ENCODE measurements at regions not wholly inside any gene's neighbourhood (a gene's known extent, or its start where the extent isn't known, plus 50 kb on each side); places are given as distances from the start of the nearest gene placed in this dataset.

- DNase-seq = no peak
Observed at GRCh38 chr18:29647700-29648099, 1394.8 kb downstream of the DSC3 start.

GRCh38 chr18:29644276-29644675 is 1398.3 kb downstream of the DSC3 start:
- no peak for DNase-seq

GRCh38 chr18:29629493-29630036 is 1413.0 kb downstream of the DSC3 start:
- no peak for DNase-seq

GRCh38 chr18:29626094-29626493 is 1416.4 kb downstream of the DSC3 start:
- DNase-seq = no peak

GRCh38 chr18:29616867-29617266 is 1425.7 kb downstream of the DSC3 start:
- no peak for DNase-seq

GRCh38 chr18:29608982-29609381 is 1432.1 kb upstream of the CDH2 start:
- DNase-seq = no peak

- no peak for DNase-seq
Observed at GRCh38 chr18:29605365-29605764, 1428.4 kb upstream of the CDH2 start.

GRCh38 chr18:29596959-29597358 is 1420.0 kb upstream of the CDH2 start:
- no peak for DNase-seq

GRCh38 chr18:29594493-29594892 is 1417.6 kb upstream of the CDH2 start:
- DNase-seq = peak; percentile 8

- DNase-seq = no peak
Observed at GRCh38 chr18:29588446-29589100, 1411.6 kb upstream of the CDH2 start.

- no peak for DNase-seq
Observed at GRCh38 chr18:29586210-29586609, 1409.3 kb upstream of the CDH2 start.

- no peak for DNase-seq
Observed at GRCh38 chr18:29560270-29560669, 1383.3 kb upstream of the CDH2 start.

- DNase-seq = no peak
Observed at GRCh38 chr18:29556070-29556469, 1379.1 kb upstream of the CDH2 start.

GRCh38 chr18:29549759-29550158 is 1372.8 kb upstream of the CDH2 start:
- no peak for DNase-seq

GRCh38 chr18:29547626-29548025 is 1370.7 kb upstream of the CDH2 start:
- DNase-seq = no peak

- DNase-seq = no peak
Observed at GRCh38 chr18:29540548-29540947, 1363.6 kb upstream of the CDH2 start.

GRCh38 chr18:29531746-29532145 is 1354.8 kb upstream of the CDH2 start:
- DNase-seq = no peak

- no peak for DNase-seq
Observed at GRCh38 chr18:29523371-29523770, 1346.4 kb upstream of the CDH2 start.

- DNase-seq = no peak
Observed at GRCh38 chr18:29512761-29513160, 1335.8 kb upstream of the CDH2 start.

GRCh38 chr18:29512203-29512602 is 1335.3 kb upstream of the CDH2 start:
- DNase-seq = no peak

- no peak for DNase-seq
Observed at GRCh38 chr18:29501952-29502351, 1325.0 kb upstream of the CDH2 start.

GRCh38 chr18:29496152-29496680 is 1319.3 kb upstream of the CDH2 start:
- DNase-seq = no peak

- no peak for DNase-seq
Observed at GRCh38 chr18:29494371-29494770, 1317.4 kb upstream of the CDH2 start.

- no peak for DNase-seq
Observed at GRCh38 chr18:29491907-29492306, 1315.0 kb upstream of the CDH2 start.

GRCh38 chr18:29488617-29489016 is 1311.7 kb upstream of the CDH2 start:
- no peak for DNase-seq

All from retina (tissue), 1 donor.